Stimulated activated CD8-positive, alpha-beta memory T cell treated with anti-CD3 and anti-CD28 coated beads, Interleukin-15, amount 100 ng/mL, for 24 hours (primary cell): ENCODE measurements at regions not wholly inside any gene's neighbourhood (a gene's known extent, or its start where the extent isn't known, plus 50 kb on each side); places are given as distances from the start of the nearest gene placed in this dataset.

Source experiments
- DNase-seq: peaks from one replicate; pipeline ENCODE4 v3.0.0-alpha.2; 2020; ENCODE audit warnings: low read depth

DNA sequence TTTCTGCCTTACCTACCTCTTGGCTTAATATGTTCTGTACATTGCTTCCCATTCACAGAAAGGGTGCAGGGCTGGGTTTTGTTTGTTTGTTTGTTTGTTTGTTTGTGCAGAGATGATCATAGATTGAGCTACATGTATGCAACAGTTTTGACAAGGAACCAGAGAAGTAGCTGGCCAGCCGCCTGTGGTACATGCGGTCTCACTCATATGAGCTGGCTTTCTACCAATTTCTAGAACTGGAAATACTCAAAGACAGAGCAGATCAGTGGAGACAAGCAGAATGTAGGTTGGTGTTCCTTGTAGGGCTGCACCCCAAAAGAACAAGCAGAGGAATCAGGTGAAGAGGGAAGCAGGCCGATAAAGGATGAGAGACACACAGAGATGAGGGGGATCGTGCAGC is 502.7 kb downstream of the SOX2 start:
- DNase-seq: no peak

DNA sequence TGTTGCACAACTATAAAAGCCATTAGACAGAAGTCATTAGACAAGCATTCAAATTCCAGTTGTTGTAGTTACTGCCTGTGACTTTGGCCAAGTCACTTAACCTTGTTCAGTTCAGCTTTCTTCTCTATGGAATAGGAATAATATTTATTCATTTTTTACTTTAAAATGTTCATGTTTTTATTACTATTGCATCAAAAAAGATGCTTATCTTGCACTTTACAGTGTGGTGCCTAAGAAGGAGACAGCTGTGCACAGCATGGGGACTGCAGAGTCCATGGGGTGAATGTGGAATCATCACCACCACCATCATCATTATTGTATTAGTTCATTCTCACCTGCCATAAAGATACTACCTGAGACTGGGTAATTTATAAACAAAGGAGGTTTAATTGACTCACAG is 504.2 kb downstream of the SOX2 start:
- DNase-seq: no peak

DNA sequence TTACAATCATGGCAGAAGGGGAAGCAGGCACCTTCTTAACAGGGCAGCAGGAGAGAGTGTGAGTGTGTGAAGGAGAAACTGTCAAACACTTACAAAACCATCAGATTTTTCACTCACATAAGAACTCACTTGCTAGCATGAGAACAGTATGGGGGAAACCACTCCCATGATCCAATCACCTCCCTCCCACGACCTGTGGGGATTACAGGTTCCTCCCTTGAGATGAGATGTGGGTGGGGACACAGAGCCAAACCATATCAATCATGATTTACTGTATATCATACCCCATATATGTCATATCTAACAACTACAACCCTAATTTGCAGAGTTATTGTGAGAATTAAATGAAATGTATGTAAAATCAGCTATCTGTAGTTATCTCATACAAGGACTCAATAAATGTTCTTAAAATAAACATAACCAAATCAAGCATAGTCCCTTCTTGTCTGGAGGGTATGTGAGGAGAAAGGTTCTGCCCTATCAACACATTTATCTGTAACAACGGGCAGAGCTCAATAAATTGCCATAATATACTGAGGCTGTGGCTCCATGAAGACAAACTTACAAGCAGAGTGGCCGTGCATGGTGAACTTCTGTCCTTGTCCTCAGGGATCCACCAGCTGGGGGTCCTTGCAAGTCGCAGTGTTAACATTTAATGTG is 504.7 kb downstream of the SOX2 start:
- no peak for DNase-seq

DNA sequence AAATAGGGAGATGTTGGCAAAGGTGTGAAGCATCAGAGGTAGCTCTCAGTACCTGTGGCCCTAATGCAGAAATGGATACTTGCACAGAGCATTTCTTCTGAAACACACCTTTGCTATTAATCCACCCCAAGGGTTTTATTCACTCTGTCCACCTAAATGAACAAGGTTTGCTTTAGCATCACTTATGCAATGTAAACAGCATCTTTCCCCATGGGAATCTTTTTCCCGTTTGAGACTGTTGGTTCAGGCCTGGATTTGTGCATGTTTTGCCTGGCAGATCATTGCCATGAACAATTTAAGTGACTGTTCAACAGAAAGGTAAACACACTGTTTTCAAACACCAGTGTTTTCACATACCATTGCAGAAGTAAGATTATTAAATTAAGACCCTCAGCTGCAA is 508.3 kb downstream of the SOX2 start:
- no peak for DNase-seq

DNA sequence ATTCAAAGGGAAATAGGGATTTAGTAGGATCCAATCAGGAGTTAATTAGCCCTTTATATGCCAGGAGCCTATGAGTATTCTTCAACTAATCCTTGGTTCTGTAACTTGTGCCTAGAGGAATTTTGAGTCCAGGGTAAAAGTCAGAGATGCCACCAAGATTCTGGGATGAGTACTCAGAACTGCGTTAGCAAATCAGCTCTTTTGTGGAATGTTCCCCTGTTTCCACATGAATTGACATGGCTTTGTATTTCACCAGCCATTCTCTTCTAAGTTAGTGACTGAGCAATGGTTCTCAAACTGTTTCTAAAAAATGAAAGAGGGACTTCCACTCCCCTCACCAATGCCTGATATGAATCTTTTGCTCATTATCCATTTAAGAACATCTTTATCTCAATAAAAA is 508.7 kb downstream of the SOX2 start:
- DNase-seq: no peak

DNA sequence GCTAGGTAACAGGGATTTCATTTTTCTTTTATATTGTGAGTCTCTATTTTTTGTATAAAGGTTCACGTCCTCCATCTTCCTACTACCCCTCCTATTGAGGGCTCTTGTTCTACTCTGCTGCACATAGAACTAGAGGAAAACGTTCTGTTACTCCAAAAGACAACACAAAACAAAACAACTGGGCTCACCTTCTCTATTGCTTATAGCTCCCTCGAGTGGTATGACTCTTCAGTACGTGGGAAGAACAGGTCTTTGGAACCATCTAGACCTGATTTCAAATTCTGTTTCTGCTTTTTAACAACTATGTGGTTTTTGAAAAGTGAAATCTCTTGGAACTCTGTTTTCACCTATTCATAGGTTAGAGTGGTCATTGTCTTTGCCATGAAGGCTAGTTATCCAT is 515.3 kb downstream of the SOX2 start:
- DNase-seq: no peak

DNA sequence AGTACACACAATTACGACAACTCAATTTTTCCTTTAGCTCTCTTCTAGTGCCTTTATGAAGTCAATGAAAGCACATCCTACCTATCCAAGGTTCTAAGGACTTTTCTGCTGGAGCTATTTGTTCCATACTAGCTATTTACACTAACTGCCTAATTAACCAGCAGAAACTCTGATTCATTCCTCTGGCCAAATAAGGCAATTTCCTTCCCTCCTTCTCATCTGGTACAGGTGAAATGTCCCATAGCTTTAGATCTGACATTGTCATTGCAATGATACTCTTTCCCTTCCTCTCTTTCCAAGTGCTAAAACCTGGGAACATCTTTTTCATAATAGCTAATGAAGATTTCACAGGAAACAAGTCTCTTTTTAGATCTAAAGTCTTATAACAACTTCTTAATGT is 521.7 kb downstream of the SOX2 start:
- no peak for DNase-seq

DNA sequence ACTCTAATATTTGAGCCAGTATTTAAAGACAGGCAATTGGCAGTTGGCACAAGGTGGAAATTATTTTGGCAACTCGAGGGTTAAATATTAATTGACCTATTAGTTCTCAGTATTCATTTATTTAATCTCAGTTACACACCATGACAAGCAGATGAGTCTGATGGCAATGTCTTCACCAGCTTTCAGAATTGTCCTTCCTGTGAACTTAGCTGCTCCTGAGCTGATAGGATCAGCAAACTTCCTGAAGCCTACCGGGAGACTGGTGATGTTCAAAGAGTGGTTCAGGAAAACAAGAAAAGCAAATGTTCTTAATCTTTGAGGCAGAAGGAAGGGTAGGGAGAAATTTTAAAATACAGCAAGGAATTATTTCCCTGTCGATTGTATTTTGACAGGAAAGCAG is 522.2 kb downstream of the SOX2 start:
- no peak for DNase-seq

DNA sequence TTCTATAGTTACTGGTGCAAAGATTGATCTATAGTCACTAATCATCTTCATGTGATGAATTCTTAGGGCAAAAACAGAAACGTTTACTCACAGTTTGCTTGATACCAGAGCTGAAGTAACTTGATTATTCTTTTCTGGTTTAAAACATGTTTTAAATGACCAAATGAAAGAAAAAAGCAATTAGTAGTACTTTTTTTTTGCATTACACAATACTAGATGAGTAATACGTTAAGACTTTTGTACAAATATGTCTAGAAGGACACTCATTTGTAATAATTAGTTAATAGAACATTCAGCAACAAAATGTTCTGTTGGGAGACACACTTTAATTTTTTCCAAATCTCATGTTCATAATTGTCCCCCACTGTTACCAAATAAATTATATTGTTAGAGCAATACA is 523.2 kb downstream of the SOX2 start:
- DNase-seq: no peak

DNA sequence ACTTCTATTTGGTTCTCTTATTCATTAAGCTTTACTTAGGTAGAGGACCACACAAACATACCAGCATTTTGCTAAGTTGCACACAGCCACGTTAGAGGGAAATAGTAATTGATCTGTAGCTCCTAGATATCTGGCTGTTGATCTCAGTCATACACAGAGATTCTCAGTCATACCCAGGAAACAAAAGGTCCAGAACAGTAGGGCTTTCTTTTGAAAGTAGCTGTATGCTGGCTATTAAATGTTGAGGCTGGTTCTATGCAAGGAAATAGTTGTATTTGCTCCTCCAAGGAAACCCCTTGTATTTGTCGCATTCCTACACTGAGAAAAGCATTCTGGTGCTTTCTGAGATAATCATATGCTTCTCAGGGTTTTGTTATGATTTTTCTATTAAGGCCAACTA is 523.8 kb downstream of the SOX2 start:
- DNase-seq: no peak

DNA sequence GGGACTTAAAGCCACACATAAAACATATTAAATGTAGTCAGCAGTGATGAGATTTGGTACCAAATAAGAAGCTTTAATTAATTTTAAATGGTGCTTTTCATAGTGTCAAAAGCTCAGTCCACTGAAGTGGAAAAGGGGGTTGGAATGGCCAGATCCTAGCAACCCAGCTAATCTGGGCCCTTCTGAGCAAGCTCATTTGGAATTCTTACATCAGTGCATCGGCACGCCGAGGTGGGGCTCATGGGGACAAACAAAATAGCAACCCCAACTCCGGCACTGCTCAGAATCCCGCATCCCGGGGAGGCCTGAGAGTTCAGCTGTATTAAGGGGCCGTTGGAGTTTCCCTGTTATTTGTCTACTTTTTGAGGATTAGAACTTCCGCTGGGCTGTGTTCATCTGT is 526.4 kb downstream of the SOX2 start:
- no peak for DNase-seq

DNA sequence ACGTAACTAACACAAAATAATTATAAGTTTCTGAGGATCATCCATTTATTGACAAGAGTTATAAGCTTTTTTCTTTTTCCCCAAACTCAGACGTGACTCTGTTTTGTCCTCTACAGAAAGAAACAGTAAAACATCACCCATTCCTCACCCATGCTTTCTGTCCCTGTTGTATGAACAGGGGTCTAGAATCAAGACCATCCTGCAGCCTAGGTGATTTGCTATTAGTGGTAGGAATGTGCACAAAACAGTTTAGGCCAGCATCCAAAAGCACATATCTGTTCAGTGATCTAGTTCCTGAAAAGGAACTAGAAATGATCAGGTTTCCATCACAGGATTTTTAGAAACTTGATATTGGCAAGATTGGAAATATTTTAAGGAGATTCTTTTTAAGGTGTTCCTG is 527.6 kb downstream of the SOX2 start:
- DNase-seq: no peak

DNA sequence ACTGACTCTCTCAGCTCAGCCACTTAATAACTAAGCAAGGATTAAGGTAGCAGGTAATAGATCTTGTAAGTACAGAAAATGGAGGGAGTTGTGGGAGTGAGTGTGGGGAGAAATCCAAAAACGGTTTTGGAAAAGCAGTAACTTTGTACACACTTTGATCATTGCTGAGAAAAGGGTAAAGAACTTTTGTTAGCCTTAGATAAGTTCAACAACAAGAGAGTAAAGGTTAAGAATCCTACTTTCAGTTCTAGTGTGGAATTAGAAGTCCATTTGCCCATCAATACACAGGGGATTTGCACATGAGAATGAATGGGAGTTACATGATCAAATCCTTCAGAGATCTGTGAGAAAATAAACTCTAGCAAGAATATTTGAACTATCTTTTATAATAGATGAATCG is 528.7 kb downstream of the SOX2 start:
- DNase-seq: no peak

DNA sequence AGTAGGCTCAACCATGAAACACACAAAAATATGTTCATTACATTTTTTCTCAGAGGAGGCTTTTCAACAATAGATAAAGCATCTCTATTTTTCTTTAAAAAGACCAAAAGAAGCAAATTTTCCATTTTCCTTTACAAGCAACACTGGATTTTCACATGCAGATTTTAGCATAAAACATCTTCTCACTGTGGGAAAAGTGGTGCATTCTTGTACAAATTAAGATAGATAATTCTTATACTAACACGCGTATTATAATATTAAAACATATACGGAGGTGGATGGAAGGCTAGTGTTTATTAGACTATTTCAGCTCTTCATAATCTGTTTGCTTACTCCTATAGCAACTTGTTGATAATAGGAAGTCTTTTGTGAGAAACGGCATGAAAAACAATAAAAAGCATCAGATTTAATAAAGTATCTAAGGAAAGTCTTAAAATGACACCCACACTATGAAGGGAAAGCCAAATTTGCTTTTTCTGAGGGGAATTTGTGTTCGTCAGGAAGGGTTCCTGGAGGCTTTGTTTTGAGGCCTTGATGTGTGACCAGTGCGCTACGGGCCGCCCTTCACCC is 529.6 kb downstream of the SOX2 start:
- no peak for DNase-seq

DNA sequence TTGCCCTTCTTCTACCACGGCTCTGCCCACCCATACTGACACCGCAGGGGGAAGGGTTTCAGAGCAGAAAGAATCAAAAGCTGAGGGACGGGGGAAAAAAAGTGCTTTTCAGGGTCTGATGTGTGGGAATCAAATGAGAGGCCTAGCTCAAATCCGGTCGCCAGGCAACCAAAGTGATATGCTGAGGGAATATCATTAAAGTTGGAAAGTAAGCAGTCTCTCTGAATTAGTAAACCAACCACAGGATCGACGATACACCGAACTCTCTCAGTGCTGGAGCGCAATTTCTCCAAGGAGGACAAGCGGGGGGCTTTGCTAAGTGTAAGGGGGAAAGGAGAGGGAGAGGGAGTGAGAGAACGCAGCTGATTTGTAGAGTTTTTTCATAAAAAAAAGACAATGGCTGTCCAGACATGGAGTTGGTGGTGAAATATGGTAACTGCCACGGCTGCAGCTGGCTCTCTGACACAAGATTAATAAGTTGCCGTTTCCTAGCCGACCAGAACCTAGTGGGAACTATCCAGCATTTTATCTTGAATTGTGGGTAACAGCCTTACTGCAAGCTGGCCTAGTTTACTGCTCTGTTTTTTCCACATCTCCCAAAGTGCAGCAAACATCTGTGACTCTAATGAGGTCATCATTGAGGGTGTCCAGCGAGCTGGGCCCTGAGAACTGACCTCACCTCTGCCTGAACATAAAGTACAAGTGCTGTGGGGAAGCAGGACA is 530.2 kb downstream of the SOX2 start:
- DNase-seq: no peak

DNA sequence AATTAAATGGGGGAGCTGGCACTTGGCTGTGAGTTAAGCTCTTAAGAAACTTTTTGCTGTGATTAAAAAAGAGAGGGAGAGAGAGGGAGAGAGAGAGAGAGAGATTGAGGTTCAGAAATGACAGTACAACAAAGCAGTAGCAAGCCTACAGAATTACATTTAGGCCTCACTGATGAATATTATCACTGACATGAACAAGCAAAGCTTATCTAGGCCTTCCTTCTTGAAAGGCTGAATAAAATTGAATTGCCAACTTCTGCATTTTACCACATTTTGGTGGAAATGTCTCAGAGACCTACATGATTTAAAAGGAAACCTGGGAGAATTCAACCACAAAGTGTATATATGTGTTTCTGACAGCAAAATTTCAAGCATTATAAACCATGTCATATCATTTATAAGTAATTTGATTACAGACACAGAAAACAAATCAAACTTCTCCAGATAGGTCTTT is 530.8 kb downstream of the SOX2 start:
- no peak for DNase-seq

DNA sequence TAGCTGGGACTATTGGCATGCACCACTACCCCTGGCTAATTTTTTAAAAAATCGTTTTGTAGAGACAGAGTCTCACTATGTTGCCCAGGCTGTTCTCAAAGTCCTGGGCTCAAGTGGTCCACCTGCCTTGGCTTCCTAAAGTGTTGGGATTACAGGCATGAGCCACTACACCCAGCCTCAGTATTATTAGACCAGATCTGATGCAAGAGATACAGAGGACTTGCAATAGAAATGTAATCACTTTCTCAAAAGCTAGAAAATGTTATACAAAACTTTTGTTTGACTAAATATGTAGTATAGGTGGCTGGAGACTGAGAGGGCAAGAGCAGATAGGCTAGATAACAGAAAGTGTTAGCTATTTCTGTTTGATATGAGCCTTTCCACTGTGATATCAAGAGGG is 531.9 kb downstream of the SOX2 start:
- DNase-seq: no peak

DNA sequence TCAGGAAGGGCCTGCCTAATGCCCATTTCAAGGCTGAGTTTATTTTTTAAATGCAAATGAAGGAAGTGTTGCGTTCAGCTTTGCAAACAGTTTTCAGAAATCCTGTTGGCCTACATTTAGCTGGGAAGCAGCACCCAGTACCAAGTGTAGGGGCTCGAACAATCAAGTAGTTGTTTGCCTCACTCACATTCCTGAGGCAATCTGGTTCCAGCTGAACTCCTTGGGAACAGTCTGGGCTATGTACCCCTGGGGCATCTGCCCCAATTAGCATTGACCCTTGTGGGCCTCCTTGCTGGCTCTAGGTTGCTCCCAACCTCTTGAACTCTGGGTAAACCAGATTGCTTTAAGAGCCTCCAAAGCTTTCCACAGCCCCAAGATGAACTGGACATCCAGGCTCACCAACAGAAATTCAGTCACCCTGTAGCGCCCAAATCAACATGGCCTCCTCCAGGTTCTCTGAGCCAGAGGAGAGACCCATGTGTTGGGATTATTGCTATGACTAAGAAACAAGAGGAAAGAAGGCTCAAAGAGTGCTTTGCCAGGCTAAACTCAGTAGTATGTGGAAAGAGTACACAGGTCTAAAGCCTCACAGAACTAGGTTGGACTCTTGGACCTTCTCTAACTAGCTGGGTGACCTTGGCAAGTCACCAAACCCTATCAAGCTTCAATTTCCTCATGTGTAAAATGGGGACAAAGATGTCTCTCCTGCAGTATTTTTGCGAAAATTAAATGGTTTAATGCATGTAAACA is 532.7 kb downstream of the SOX2 start:
- DNase-seq: no peak

DNA sequence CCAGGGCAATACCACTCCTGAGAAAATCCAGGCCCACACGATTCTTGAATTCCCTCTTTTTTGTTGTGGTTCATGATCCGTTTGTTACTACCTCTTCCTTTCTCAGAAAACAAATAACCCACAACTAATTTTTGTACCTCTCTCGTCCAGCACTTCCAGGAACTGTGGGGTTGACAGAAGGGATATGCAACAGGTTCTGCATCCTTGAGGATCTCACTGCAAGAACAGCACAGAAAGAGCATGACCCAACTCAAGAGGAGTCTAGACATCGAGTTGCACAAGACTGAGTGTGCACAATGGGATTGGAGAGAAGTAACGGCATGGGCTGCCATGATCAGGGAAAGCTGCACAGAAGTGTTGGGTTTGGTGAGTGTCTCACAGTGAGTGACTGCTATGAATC is 533.3 kb downstream of the SOX2 start:
- no peak for DNase-seq

DNA sequence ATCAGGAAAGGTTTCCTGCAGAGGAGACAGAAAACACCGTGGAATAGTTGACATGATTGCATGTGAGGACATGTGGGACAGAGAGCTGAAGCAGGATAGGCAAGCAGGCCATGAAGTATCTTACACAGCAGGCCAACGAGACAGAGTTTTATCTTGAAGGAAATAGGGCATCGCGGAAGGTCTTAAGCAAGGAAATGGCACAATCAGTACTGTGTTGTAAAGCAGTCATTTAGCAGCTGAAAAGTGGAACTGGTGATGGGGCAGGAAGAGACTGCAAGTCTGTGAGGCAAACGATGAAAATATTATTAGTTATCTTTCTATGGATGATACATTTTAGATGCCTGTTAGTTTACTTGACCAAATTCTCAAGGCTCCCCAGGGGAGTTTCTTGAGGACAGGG is 535.1 kb downstream of the SOX2 start:
- no peak for DNase-seq

DNA sequence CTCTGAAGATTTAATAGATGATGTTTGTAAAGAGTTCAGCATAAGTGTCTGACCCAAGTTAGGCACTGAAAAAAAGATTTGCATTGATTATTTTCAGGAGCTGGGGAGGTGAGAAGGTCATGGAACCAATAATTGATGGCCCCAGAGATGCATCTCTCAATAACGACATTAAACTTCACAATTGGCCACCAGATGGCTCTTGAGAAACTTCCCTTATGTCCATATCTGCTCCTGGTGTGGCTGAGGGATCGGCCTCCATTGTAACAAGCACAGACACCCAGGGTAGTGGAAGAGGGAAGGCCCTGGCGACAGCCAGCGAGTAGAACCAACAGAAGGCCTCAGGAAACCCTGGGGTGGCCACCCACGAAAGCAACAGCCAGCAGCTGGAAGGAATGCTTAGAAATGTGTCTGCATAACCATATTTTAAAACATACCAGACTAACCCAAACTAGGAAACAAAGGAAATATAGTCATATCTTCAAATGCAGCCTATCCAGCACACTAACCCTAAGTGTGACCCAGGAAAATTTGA is 536.7 kb downstream of the SOX2 start:
- DNase-seq: no peak

DNA sequence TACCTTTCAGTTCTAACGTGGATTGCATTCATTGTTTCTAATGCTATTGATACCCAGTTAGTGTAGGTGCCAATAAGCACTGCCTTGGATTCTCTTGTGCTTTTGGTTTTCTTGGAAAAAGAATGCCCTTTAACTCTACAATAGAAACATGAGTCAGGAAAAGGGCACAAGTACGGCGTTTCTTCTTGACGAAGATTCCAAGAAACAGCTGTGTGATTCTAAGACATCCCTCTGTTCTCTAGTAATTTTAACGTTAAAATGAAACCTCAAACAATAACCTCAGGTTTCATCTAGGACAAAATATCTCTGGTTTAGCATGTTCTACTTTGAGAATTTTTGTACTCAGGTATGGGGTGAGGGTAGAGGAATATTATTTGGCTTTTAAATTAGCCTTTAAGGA is 540.5 kb upstream of the ATP11B start:
- no peak for DNase-seq

DNA sequence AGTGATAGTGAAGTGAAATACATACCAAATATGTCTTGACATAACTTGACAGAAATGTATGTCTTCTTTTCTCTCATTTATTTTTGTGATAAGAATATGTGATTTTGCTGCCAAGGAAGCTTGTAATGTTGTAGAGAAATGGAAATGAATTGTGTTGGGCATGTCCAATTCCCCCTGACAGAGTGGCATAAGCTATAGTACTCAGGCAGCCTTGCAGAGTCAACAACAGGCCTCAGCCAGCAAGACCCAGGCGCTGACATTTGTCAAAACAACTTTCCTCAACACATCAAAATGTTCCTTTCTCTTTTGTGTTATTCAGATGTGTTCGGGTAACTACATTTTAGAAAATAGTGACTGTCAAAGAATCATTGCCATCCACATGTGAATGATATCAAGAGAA is 538.1 kb upstream of the ATP11B start:
- no peak for DNase-seq
